Activated CD8-positive, alpha-beta T cell treated with anti-CD3 and anti-CD28 coated beads for 36 hours (primary cell): ENCODE measurements at regions not wholly inside any gene's neighbourhood (a gene's known extent, or its start where the extent isn't known, plus 50 kb on each side); places are given as distances from the start of the nearest gene placed in this dataset.
A peak's percentile ranks its signal among the peaks of the same experiment; 100 is the strongest.

Source experiments
- ATAC-seq: fragments of 200-7000 bp; cut with Tn5 transposase; one replicate; pipeline ENCODE4 v1.10.0; 2021; ENCODE audit warnings: mild to moderate bottlenecking, moderate library complexity
- CTCF ChIA-PET: fragments of 350-600 bp; sonication (Branson Sonifier 250); formaldehyde crosslinking; loops from one replicate; lab custom pipeline; 2021; ENCODE audit warnings: antibody characterized with exemption; lab: Charles Lee
- POLR2A ChIA-PET: fragments of 350-600 bp; sonication (Branson Sonifier 250); formaldehyde crosslinking; loops from one replicate; lab custom pipeline; 2021; ENCODE audit warnings: antibody characterized with exemption; lab: Charles Lee
- DNase-seq: peaks from one replicate; pipeline ENCODE4 v3.0.0-alpha.2; 2020
- H3K27ac Mint-ChIP-seq: one replicate; pipeline ENCODE4 v1.8.0; 2021; ENCODE audit warnings: mild to moderate bottlenecking, mixed read lengths
- H3K27me3 Mint-ChIP-seq: one replicate; pipeline ENCODE4 v1.8.0; 2021; ENCODE audit warnings: mixed read lengths
- H3K36me3 Mint-ChIP-seq: one replicate; pipeline ENCODE4 v1.8.0; 2021; ENCODE audit warnings: low read depth, mixed read lengths
- H3K4me1 Mint-ChIP-seq: one replicate; pipeline ENCODE4 v1.8.0; 2021; ENCODE audit warnings: low read depth, mixed read lengths
- H3K4me3 Mint-ChIP-seq: one replicate; pipeline ENCODE4 v1.8.0; 2021; ENCODE audit warnings: mild to moderate bottlenecking, moderate library complexity, mixed read lengths
- H3K9me3 Mint-ChIP-seq: one replicate; pipeline ENCODE4 v1.8.0; 2021; ENCODE audit warnings: mixed read lengths
- CTCF ChIP-seq: fragments of 200-600 bp; IDR thresholded peaks from one replicate; pipeline ENCODE4 v1.8.0; 2022; ENCODE audit warnings: antibody characterized with exemption, mild to moderate bottlenecking
- intact Hi-C: fragments of 100-400 bp; cut with micrococcal nuclease; formaldehyde crosslinking; loops from one replicate; pipeline ENCODE4 v1.10.0; 2022

GRCh38 chr7:12067156-12067831, 143.8 kb upstream of the TMEM106B start:
- Mint-ChIP-seq H3K27me3 (no peaks in the 10 kb centered on the region), H3K27ac (no peak overlapping the region), H3K4me3 (no peak overlapping the region), H3K36me3 (no peaks in the 10 kb centered on the region), H3K4me1 (peaks cover 3% of the 10 kb centered on the region), H3K9me3 (no peaks in the 10 kb centered on the region)
- peak; percentile 72 for DNase-seq
- CTCF ChIA-PET: interaction anchor here (0.8 to 5.6 kb wide), 6 partner anchors 10 to 255 kb away, joined by 3 to 23 read pairs (median 8); no protein-coding TSS in a partner anchor
- peak; percentile 52 for TF ChIP-seq CTCF
- POLR2A ChIA-PET: no interaction called here
- peak; percentile 65 for ATAC-seq
- intact Hi-C loops: loop anchor here (1.0 kb wide), 1 partner anchor 255 kb away; no protein-coding TSS in a partner anchor

GRCh38 chr7:12069757-12070156, 141.3 kb upstream of the TMEM106B start:
- Mint-ChIP-seq H3K36me3 (no peaks in the 10 kb centered on the region), H3K27ac (no peak overlapping the region), H3K4me1 (peaks cover 3% of the 10 kb centered on the region), H3K4me3 (no peak overlapping the region), H3K9me3 (peaks cover 2% of the 10 kb centered on the region), H3K27me3 (no peaks in the 10 kb centered on the region)
- DNase-seq (no peak), ATAC-seq (no peak)
- POLR2A ChIA-PET: no interaction called here
- TF ChIP-seq CTCF: no peak
- CTCF ChIA-PET: interaction anchor here (2.1 to 2.9 kb wide), 2 partner anchors 248 to 253 kb away, joined by 10 to 20 read pairs; no protein-coding TSS in a partner anchor
- intact Hi-C loops: no loop called here

GRCh38 chr7:12074889-12075288, 136.2 kb upstream of the TMEM106B start:
- no peak overlapping the region for H3K4me3 Mint-ChIP-seq
- DNase-seq (no peak), ATAC-seq (no peak)
- CTCF ChIA-PET: interaction anchor here (2.0 kb wide), 1 partner anchor 247 kb away, joined by 8 read pairs; no protein-coding TSS in a partner anchor
- no peak for TF ChIP-seq CTCF
- no peak overlapping the region for H3K27ac Mint-ChIP-seq
- peaks cover 14% of the 10 kb centered on the region for H3K9me3 Mint-ChIP-seq
- H3K36me3 Mint-ChIP-seq: no peaks in the 10 kb centered on the region
- H3K27me3 Mint-ChIP-seq: peaks cover 2% of the 10 kb centered on the region
- intact Hi-C loops: no loop called here
- H3K4me1 Mint-ChIP-seq: no peaks in the 10 kb centered on the region
- POLR2A ChIA-PET: no interaction called here

GRCh38 chr7:12080006-12080405, 131.1 kb upstream of the TMEM106B start:
- no peak overlapping the region for H3K4me3 Mint-ChIP-seq
- intact Hi-C loops: no loop called here
- ATAC-seq (no peak), DNase-seq (no peak)
- no peaks in the 10 kb centered on the region for H3K36me3 Mint-ChIP-seq
- peaks cover 9% of the 10 kb centered on the region for H3K9me3 Mint-ChIP-seq
- ChIA-PET CTCF (no interaction called here), POLR2A (no interaction called here)
- no peak overlapping the region for H3K27ac Mint-ChIP-seq
- TF ChIP-seq CTCF: no peak
- no peaks in the 10 kb centered on the region for H3K4me1 Mint-ChIP-seq
- peaks cover 4% of the 10 kb centered on the region for H3K27me3 Mint-ChIP-seq

- Mint-ChIP-seq H3K4me3 (no peak overlapping the region), H3K36me3 (no peaks in the 10 kb centered on the region), H3K27ac (no peak overlapping the region), H3K9me3 (no peaks in the 10 kb centered on the region), H3K4me1 (no peaks in the 10 kb centered on the region), H3K27me3 (peaks cover 2% of the 10 kb centered on the region)
- intact Hi-C loops: no loop called here
- DNase-seq (no peak), ATAC-seq (no peak)
- no peak for TF ChIP-seq CTCF
- POLR2A ChIA-PET: no interaction called here
- CTCF ChIA-PET: no interaction called here
Measured at GRCh38 chr7:12085516-12085915, 125.6 kb upstream of the TMEM106B start.
